OCI-LY1 (cell line): ENCODE measurements at regions not wholly inside any gene's neighbourhood (a gene's known extent, or its start where the extent isn't known, plus 50 kb on each side); places are given as distances from the start of the nearest gene placed in this dataset.

Experiments
- H2AFZ ChIP-seq: fragments of 200-600 bp; sonication (generic), shearing (Covaris generic); 2 replicates; pipeline ENCODE4 v1.6.0; 2014; ENCODE audit warnings: antibody characterized with exemption, mild to moderate bottlenecking, low read length
- H3F3A ChIP-seq: fragments of 200-600 bp; sonication (generic), shearing (Covaris generic); 2 replicates; pipeline ENCODE4 v1.6.0; 2014; ENCODE audit warnings: mild to moderate bottlenecking, antibody characterized with exemption, low read length, moderate library complexity; ENCODE audit not compliant: insufficient read depth
- H3K27ac ChIP-seq: fragments of 200-600 bp; sonication (generic); 2 replicates; pipeline ENCODE4 v1.5.1; 2014; ENCODE audit warnings: low read length, mixed run types, mild to moderate bottlenecking, low read depth; ENCODE audit not compliant: poor library complexity, severe bottlenecking
- H3K27me3 ChIP-seq: fragments of 200-600 bp; sonication (generic); 2 replicates; pipeline ENCODE4 v1.6.0; 2014; ENCODE audit warnings: antibody characterized with exemption, mild to moderate bottlenecking, low read length, moderate library complexity; ENCODE audit not compliant: insufficient read depth
- H3K36me3 ChIP-seq: fragments of 200-600 bp; sonication (generic); 2 replicates; pipeline ENCODE4 v1.6.1; 2014; ENCODE audit warnings: mild to moderate bottlenecking, antibody characterized with exemption, low read length, moderate library complexity, mixed read lengths; ENCODE audit not compliant: insufficient read depth
- H3K4me1 ChIP-seq: fragments of 200-600 bp; sonication (generic); 2 replicates; pipeline ENCODE4 v1.5.1; 2014; ENCODE audit warnings: mild to moderate bottlenecking, low read length, moderate library complexity; ENCODE audit not compliant: insufficient read depth, severe bottlenecking
- H3K4me2 ChIP-seq: fragments of 200-600 bp; sonication (generic), shearing (Covaris generic); 2 replicates; pipeline ENCODE4 v1.6.1; 2014; ENCODE audit warnings: low read length
- H3K4me3 ChIP-seq: fragments of 200-600 bp; sonication (generic); 2 replicates; pipeline ENCODE4 v1.5.1; 2014; ENCODE audit warnings: low read length, low read depth, mild to moderate bottlenecking, mixed read lengths; ENCODE audit not compliant: poor library complexity, severe bottlenecking
- H3K79me2 ChIP-seq: fragments of 200-600 bp; shearing (Covaris generic); 2 replicates; pipeline ENCODE4 v1.6.1; 2016; ENCODE audit warnings: mixed run types, low read length, mixed read lengths; ENCODE audit not compliant: insufficient read depth
- H3K9ac ChIP-seq: fragments of 200-600 bp; sonication (generic), shearing (Covaris generic); 2 replicates; pipeline ENCODE4 v1.6.1; 2014; ENCODE audit warnings: mild to moderate bottlenecking, low read length, mixed read lengths
- H3K9me2 ChIP-seq: fragments of 200-600 bp; sonication (generic), shearing (Covaris generic); 2 replicates; pipeline ENCODE4 v1.6.1; 2014; ENCODE audit warnings: low read depth, mild to moderate bottlenecking, low read length, mixed read lengths
- H3K9me3 ChIP-seq: fragments of 200-600 bp; shearing (Covaris generic); 2 replicates; pipeline ENCODE4 v1.6.1; 2014; ENCODE audit warnings: low read length, mixed read lengths
- H4K20me1 ChIP-seq: fragments of 200-600 bp; sonication (generic), shearing (Covaris generic); 2 replicates; pipeline ENCODE4 v1.6.0; 2016; ENCODE audit warnings: mild to moderate bottlenecking, low read length; ENCODE audit not compliant: insufficient read depth
- EZH2 ChIP-seq: fragments of 200-600 bp; sonication (generic), shearing (Covaris generic); IDR thresholded peaks from 2 replicates; pipeline ENCODE4 v1.8.0; 2017; ENCODE audit warnings: borderline replicate concordance, mixed run types, mild to moderate bottlenecking, antibody characterized with exemption, low read length, moderate library complexity, mixed read lengths
- TF ChIP-seq, protein P1 (sequence below): fragments of 200-600 bp; sonication (generic), shearing (Covaris generic); IDR thresholded peaks from 2 replicates; pipeline ENCODE4 v1.5.1; 2017; ENCODE audit warnings: mild to moderate bottlenecking, antibody characterized with exemption, low read length, moderate library complexity, mixed read lengths

DNA sequence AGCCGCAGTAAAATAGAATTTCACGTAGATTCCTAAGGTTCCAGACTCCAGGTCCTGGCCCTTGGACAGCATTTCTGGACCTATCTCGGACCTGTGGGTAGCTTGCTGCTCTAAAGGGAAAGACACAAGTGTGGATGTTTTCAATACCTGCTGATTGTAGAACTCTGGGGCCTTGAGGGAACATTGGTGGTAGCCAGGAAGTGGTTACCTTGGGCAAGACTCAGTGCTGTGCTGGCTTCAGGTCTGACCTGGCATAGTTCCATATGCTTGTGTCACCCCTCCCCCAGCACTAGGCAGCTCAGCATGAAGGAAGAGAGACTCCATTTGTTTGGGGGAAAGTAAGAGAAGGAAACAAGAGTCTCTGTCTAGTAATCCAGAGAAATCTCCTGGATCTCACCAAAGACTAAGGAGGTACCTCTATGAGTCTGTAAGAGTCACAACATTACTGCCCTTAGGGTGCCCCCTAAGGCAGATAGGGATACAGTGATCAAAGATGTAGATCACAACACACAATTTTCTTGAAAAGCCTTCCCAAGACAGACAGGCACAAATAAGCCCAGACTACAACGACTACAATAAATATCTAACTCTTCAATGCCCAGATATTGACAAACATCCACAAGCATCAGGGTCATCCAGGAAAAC is 398.8 kb downstream of the TGFB2 start:
- TF ChIP-seq, protein P1, sequence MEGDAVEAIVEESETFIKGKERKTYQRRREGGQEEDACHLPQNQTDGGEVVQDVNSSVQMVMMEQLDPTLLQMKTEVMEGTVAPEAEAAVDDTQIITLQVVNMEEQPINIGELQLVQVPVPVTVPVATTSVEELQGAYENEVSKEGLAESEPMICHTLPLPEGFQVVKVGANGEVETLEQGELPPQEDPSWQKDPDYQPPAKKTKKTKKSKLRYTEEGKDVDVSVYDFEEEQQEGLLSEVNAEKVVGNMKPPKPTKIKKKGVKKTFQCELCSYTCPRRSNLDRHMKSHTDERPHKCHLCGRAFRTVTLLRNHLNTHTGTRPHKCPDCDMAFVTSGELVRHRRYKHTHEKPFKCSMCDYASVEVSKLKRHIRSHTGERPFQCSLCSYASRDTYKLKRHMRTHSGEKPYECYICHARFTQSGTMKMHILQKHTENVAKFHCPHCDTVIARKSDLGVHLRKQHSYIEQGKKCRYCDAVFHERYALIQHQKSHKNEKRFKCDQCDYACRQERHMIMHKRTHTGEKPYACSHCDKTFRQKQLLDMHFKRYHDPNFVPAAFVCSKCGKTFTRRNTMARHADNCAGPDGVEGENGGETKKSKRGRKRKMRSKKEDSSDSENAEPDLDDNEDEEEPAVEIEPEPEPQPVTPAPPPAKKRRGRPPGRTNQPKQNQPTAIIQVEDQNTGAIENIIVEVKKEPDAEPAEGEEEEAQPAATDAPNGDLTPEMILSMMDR: no peak
- no peak for TF ChIP-seq EZH2
- Histone ChIP-seq H3K4me3 (no peak overlapping the region), H3K27ac (no peak overlapping the region)

DNA sequence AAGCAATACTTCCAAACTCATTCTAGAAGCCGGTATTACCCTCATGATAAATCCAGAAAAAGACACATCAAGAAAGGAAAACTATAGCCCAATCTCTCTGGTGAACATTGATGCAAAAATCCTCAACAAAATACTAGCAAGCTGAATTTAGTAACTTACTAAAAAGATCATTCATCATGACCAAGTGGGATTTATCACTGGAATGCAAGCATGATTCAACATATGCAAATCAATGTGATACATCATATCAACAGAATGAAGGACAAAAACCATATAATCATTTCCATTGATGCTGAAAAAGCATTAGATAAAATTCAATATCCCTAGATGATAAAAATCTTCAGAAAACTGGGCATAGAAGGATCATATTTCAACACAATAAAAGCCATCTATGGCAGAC is 402.9 kb downstream of the TGFB2 start:
- Histone ChIP-seq H2AFZ (no peak overlapping the region), H3F3A (no peaks in the 10 kb centered on the region), H3K4me3 (no peak overlapping the region), H4K20me1 (no peaks in the 10 kb centered on the region), H3K9ac (no peak overlapping the region), H3K4me1 (no peaks in the 10 kb centered on the region), H3K27ac (no peak overlapping the region), H3K27me3 (no peaks in the 10 kb centered on the region), H3K9me2 (no peaks in the 10 kb centered on the region), H3K79me2 (no peaks in the 10 kb centered on the region), H3K4me2 (no peak overlapping the region), H3K9me3 (no peaks in the 10 kb centered on the region), H3K36me3 (no peaks in the 10 kb centered on the region)
- TF ChIP-seq, protein P1: no peak
- TF ChIP-seq EZH2: no peak

More for the DNA sequence above, 398.8 kb downstream of the TGFB2 start:
- Histone ChIP-seq H4K20me1 (no peaks in the 10 kb centered on the region), H3F3A (no peaks in the 10 kb centered on the region), H3K9ac (no peak overlapping the region), H3K9me2 (no peaks in the 10 kb centered on the region), H3K79me2 (no peaks in the 10 kb centered on the region), H3K4me1 (no peaks in the 10 kb centered on the region), H3K36me3 (no peaks in the 10 kb centered on the region), H3K9me3 (no peaks in the 10 kb centered on the region), H3K27me3 (no peaks in the 10 kb centered on the region), H2AFZ (no peak overlapping the region), H3K4me2 (no peak overlapping the region)

DNA sequence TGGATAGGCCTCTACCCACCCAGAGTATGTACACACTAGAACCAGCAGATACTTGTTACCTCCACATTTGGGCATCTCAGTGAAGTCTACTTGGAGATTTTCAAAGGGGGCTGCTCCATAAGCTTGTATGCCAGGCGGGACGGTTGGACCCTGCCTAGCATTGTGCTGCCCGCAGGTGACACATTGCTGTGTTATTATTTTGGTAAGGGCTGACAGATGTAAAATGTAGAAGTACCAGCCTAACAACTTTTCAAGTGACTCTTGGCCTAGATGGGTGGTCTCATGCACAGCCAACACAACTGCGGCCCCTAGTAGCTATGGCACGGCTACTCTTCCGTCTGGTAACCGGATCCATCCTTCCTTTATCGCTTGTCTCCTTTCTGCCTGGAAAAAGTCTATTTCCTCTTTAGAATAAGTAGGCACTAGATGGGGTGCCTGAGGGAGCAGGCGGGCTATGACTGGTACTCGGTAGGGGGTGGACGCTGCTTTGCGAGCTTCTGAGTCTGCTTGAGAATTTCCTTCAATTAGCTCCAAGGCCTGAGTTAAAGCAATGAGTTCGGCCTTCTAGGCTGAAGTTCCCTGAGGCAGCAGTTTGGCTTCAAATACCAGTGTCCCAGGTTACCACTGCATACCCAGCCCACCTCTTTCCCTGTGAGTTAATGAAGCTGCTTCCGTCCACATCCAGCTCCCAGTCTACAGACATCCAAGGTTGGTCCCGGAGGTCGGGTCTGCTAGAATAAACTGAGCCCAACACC is 405.3 kb downstream of the TGFB2 start:
- no peaks in the 10 kb centered on the region for H3K79me2 ChIP-seq
- no peaks in the 10 kb centered on the region for H3K4me1 ChIP-seq
- no peaks in the 10 kb centered on the region for H3K9me3 ChIP-seq
- no peaks in the 10 kb centered on the region for H3K27me3 ChIP-seq
- no peaks in the 10 kb centered on the region for H4K20me1 ChIP-seq
- no peaks in the 10 kb centered on the region for H3K9me2 ChIP-seq
- H3K9ac ChIP-seq: no peak overlapping the region
- no peaks in the 10 kb centered on the region for H3F3A ChIP-seq
- H3K27ac ChIP-seq: no peak overlapping the region
- no peak overlapping the region for H3K4me2 ChIP-seq
- H3K4me3 ChIP-seq: no peak overlapping the region
- H2AFZ ChIP-seq: no peak overlapping the region
- no peaks in the 10 kb centered on the region for H3K36me3 ChIP-seq
- no peak for TF ChIP-seq EZH2
- TF ChIP-seq, protein P1: no peak
